22Rv1 (cell line): ENCODE measurements at regions not wholly inside any gene's neighbourhood (a gene's known extent, or its start where the extent isn't known, plus 50 kb on each side); places are given as distances from the start of the nearest gene placed in this dataset.

Source experiments
- CTCF ChIP-seq: fragments of 450-650 bp; IDR thresholded peaks from 2 replicates; pipeline ENCODE4 v1.5.1; 2017; ENCODE audit warnings: mild to moderate bottlenecking
- ZFX ChIP-seq: fragments of 450-650 bp; IDR thresholded peaks from 2 replicates; pipeline ENCODE4 v1.6.1; 2017; ENCODE audit warnings: antibody characterized with exemption, borderline replicate concordance

GRCh38 chr1:21341517-21342078 is 51.3 kb upstream of the ECE1 start:
- 0 out of 2 replicates have a peak, but pooled peaks have one; percentile 7 for TF ChIP-seq CTCF
- no peak for TF ChIP-seq ZFX
